ENCODE measurements at regions not wholly inside any gene's neighbourhood (a gene's known extent, or its start where the extent isn't known, plus 50 kb on each side); places are given as distances from the start of the nearest gene placed in this dataset.
"Not testable (repeated sequence)": the region's sequence is repeated elsewhere in the genome, so short reads cannot be mapped to it uniquely, and the experiment has no call there.

- DNase-seq = no peak
Observed at GRCh38 chr9:38518826-38519225, 94.6 kb upstream of the IGFBPL1 start.

DNA sequence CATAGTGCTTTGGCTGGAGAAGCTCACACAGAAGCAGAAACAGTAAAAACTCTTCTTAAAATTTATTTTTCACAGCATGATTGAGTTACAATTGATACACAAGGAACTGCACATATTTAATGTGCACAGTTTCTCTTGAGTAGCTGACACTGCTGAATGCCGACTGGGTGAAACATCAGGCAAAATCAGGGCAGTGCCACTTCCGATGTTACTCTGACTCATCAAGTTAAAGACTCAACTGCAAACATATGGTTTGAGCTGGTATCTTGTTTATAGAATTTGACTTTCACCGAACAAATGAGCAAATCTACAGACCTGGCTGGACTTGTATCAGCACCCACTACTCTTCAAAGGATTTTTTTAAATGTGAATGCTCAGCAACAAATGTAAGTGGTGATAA, 92.0 kb upstream of the IGFBPL1 start:
- peak; percentile 26 for DNase-seq

DNA sequence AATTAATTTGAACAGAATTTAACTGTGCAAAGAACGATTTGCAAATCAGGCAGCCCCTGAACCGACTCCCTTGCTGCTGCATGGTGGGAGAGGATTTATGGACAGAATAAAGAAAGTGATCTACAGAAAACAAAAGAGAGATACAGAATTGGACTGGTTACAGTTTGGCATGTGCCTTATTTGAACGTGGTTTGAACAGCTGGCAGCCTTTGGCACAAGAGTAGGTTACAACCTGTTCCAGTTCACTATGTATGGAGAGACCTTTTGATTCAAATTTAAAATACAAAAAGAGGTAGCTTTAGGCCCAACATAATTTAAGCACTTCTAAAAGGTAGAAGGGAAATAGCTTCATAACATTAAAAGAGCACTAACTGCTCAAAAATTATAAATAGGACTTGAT, 90.8 kb upstream of the IGFBPL1 start:
- DNase-seq = peak; percentile 2

DNA sequence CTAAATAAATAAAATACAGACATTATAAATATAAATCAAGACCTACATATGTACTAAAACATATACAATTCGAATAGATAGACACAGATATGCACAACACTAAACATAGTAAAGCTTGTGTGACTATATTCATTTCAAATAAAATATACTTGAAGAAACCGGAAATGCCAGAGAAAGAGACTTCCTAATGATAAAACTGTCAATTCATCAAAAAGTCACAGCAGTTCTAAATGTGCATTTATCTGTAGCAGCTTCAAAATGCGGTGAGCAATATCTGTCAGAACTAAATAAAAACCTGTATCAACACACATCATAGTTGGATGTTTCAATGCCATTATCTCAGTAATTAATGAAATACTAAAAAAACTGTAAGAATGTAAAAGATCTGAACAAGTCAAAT, 86.1 kb upstream of the IGFBPL1 start:
- not testable (repeated sequence) for DNase-seq

DNA sequence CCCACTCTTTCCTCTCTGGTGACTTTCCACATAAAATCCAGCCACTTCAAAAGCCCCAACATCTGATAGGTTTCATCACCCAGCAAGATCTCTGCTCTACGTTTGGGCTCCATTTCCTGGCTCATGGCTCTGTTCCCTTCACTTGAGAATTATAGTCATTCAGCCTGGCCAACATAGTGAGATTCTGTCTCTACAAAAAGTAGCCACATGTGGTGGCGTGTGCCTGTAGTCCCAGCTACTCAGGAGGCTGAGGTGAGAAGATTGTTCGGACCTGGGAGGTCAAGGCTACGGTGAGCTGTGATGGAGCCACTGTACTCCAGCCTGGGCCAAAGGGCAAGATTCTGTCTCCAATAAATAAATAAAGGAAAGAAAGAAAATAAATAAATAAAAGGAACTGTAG, 83.3 kb upstream of the IGFBPL1 start:
- DNase-seq = no peak

- not testable (repeated sequence) for DNase-seq
Observed at GRCh38 chr9:38500171-38500570, 75.9 kb upstream of the IGFBPL1 start.

- not testable (repeated sequence) for DNase-seq
Observed at GRCh38 chr9:38498551-38498950, 74.3 kb upstream of the IGFBPL1 start.

DNA sequence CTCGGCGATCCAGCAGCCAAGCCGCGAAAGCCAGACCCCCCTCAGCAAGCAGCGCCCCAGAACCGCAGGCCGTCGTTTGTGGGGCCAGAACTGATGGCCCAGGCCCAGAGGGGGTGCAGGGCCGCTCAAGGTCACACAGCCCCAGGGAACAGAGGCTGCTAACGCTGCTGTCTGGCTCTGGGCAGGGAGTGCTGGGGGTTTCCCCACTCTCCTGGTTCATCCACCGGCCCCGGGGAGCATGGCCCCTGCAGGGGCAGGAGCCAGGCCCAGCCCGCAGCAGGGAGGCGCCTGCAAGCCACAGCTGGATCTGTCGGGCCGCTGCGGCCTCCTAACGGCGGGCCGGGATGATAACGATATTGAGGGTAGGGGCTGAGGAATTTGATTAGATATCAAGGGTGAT, 64.8 kb upstream of the IGFBPL1 start:
- DNase-seq = no peak

GRCh38 chr9:38488156-38488698, 64.0 kb upstream of the IGFBPL1 start:
- no peak for DNase-seq

DNA sequence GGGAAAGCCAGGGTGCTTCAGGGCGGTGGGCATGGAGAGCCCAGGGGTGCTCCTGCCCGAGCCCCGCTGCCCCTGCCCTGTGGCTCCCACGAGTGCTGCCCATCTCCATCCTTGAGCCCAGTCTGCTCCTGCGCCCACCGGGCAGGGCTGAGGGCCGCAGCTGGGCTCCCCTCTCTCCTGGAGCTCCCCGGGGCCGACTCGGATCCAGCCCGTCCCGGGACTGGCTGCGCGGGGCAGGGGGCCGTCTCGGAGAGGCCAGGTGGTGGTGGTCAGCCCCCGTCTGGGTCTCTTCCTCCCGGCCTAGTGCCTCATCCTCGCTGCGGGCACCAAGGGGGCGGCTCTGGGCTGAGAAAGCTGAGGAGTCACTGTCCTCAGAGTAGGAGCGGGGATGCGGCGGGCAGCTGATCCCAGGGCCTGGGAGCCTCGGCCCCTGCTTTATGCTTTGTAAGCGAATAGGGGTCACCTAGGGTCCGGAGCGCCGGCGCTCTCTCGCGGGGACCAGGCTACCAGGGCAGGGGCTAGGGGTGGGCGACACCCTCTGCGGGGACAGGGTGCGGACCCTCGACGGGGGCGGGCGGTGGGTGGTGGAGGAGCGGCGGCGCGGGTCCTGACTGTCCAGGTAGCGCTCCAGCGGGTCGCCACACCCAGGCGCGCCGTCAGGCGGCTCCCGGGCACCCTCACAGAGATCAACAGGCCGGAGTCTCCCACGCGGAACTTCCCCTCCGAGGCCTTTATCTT, 63.3 kb upstream of the IGFBPL1 start:
- not testable (repeated sequence) for DNase-seq

DNA sequence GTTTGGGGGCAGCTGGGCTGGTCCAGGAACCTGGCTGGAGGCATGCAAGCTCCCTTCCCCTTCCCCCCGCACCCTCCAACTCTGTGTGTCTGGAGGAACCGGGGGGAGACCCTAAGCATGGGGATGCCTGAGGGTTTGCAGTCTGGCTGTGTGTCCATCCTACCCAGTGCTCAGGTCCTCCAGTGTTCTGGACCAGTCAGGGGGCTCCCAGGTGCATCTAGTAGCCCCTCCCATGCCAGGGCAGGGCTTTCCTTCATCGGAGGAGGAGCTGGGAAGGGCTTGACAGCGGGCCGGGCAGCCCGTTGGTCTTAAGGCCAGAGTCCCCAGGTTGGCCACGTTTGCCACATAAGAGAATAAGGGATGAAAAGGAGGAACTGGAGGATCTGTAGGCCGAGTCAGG, 62.6 kb upstream of the IGFBPL1 start:
- no peak for DNase-seq

GRCh38 chr9:38486056-38486615, 61.9 kb upstream of the IGFBPL1 start:
- no peak for DNase-seq

DNA sequence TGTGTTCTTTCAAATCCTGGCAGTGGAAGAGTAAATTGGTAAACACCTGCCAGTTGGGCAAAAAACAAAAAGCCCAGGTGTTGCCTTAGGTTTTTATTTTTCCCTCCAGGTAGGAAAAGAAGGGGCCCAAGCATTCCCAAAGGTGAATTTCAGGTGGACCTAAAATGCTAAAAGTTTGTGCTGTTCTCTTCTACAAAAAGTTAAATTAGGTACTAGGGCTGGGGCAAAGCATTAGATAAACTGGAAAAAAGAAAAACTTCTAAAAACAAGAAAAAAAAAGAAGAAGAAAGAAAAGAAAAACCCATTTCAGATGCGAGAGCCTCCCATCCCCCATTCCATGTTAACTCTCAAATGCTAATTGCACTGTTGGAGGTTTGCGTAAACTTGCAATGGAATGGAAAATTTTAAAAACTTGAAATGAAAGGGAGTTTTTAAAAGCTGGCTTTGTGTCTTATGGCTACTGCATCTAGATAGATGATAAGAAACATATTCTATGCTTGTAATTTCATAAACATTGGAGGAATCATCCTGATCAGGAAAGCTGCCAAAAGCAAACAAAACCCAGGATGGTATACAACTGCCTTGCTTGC, 59.9 kb upstream of the IGFBPL1 start:
- DNase-seq = not testable (repeated sequence)

GRCh38 chr9:38482918-38483592, 58.8 kb upstream of the IGFBPL1 start:
- DNase-seq = no peak

DNA sequence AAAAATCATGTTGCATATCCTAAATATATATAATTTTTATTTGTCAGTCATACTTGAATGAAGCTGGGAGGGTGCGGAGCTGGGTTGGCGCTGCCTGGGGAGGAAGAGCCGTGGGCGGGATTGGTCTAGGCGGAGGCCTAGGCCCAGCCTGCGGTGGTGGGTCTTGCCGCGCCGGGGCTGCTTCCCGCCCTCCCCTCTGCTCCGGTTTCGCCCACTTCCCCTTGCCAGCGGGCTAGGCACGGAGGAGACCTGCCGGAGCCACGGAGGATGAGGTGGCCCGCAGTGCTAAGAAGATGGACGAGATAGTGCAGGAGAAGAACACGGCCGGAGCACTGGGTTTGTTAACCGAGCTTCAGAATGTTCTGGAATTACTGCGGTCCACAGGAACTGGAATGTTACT, 54.0 kb upstream of the IGFBPL1 start:
- no peak for DNase-seq

DNA sequence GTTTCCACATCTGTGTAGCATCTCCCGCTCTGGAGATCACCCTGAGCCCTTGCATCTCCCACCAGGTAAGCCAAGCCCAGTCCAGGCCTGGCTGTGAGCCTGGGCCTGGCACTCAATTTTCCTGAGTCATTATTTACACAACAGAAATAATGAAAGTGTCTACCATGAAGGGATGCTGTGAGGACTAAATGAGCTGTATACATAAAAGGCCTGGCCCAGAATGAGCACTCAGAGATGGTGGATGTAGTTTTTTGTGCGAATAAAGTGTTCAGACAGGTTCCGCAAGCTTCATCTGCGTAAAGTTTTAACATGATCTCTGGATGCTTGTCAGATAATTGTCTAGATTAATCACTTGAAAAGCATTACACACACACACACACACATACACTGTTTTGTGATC, 50.2 kb upstream of the IGFBPL1 start:
- DNase-seq = peak; percentile 88
